Muscle of leg (tissue), 3 donors: ENCODE measurements at regions not wholly inside any gene's neighbourhood (a gene's known extent, or its start where the extent isn't known, plus 50 kb on each side); places are given as distances from the start of the nearest gene placed in this dataset.
"Not testable (repeated sequence)": the region's sequence is repeated elsewhere in the genome, so short reads cannot be mapped to it uniquely, and the experiment has no call there.

Source experiments
- DNase-seq: peaks from one replicate; pipeline ENCODE4 v3.0.0; 2013
- H3K27ac ChIP-seq: one replicate; pipeline ENCODE4 v1.5.1; 2013; ENCODE audit warnings: mild to moderate bottlenecking, low read length, control low read depth
- H3K27me3 ChIP-seq: one replicate; pipeline ENCODE4 v1.6.1; 2013; ENCODE audit warnings: low read length; ENCODE audit not compliant: control insufficient read depth, insufficient read depth
- H3K36me3 ChIP-seq: one replicate; pipeline ENCODE4 v1.6.1; 2013; ENCODE audit warnings: low read length; ENCODE audit not compliant: control insufficient read depth, insufficient read depth
- H3K4me1 ChIP-seq: one replicate; pipeline ENCODE4 v1.6.1; 2013; ENCODE audit warnings: low read length; ENCODE audit not compliant: control insufficient read depth, insufficient read depth
- H3K4me3 ChIP-seq: one replicate; pipeline ENCODE4 v1.5.1; 2013; ENCODE audit warnings: low read length, control low read depth
- H3K9me3 ChIP-seq: replicated peaks from 2 replicates; pipeline ENCODE4 v1.6.1; 2013; ENCODE audit warnings: low read depth, low read length; ENCODE audit not compliant: control insufficient read depth
- WGBS: methylation state at CpG from one replicate; pipeline ENCODE4 v1.1.5; 2013; ENCODE audit warnings: missing lambda C conversion rate; ENCODE audit not compliant: insufficient coverage; 5-methylcytosine and 5-hydroxymethylcytosine counted together

- DNase-seq, result no peak
- Histone ChIP-seq H3K9me3 (peaks cover 6% of the 10 kb centered on the region), H3K27ac (no peak overlapping the region), H3K4me1 (peaks cover 24% of the 10 kb centered on the region), H3K36me3 (no peaks in the 10 kb centered on the region), H3K4me3 (no peak overlapping the region), H3K27me3 (no peaks in the 10 kb centered on the region)
- WGBS, result no CpG with 5 or more reads among the region's 3 CpGs
Observed at GRCh38 chr5:67644221-67644920, 447.8 kb upstream of the CD180 start.

GRCh38 chr5:67643536-67643935 is 446.9 kb upstream of the CD180 start:
- Histone ChIP-seq H3K27ac (no peak overlapping the region), H3K36me3 (no peaks in the 10 kb centered on the region), H3K9me3 (peaks cover 6% of the 10 kb centered on the region), H3K27me3 (no peaks in the 10 kb centered on the region), H3K4me3 (no peak overlapping the region), H3K4me1 (peaks cover 24% of the 10 kb centered on the region)
- no CpG with 5 or more reads among the region's 2 CpGs for WGBS
- no peak for DNase-seq

- 33% methylated on average over 2 of the region's 2 CpGs for WGBS
- peak; percentile 59 for DNase-seq
- Histone ChIP-seq H3K27ac (peak overlapping the region; percentile 45), H3K4me1 (peaks cover 27% of the 10 kb centered on the region), H3K4me3 (no peak overlapping the region), H3K9me3 (peaks cover 6% of the 10 kb centered on the region), H3K36me3 (no peaks in the 10 kb centered on the region), H3K27me3 (no peaks in the 10 kb centered on the region)
Observed at GRCh38 chr5:67639976-67640375, 443.4 kb upstream of the CD180 start.

GRCh38 chr5:67639313-67639712 is 442.7 kb upstream of the CD180 start:
- Histone ChIP-seq H3K9me3 (peaks cover 1% of the 10 kb centered on the region), H3K27ac (peak overlapping the region; percentile 67), H3K27me3 (no peaks in the 10 kb centered on the region), H3K4me3 (no peak overlapping the region), H3K36me3 (no peaks in the 10 kb centered on the region), H3K4me1 (peaks cover 27% of the 10 kb centered on the region)
- peak; percentile 76 for DNase-seq
- no CpG with 5 or more reads among the region's 3 CpGs for WGBS

- 100% methylated on average over 1 of the region's 3 CpGs for WGBS
- Histone ChIP-seq H3K4me1 (peaks cover 25% of the 10 kb centered on the region), H3K9me3 (no peaks in the 10 kb centered on the region), H3K4me3 (no peak overlapping the region), H3K36me3 (no peaks in the 10 kb centered on the region), H3K27me3 (no peaks in the 10 kb centered on the region), H3K27ac (no peak overlapping the region)
- no peak for DNase-seq
Observed at GRCh38 chr5:67636850-67637524, 440.4 kb upstream of the CD180 start.

DNA sequence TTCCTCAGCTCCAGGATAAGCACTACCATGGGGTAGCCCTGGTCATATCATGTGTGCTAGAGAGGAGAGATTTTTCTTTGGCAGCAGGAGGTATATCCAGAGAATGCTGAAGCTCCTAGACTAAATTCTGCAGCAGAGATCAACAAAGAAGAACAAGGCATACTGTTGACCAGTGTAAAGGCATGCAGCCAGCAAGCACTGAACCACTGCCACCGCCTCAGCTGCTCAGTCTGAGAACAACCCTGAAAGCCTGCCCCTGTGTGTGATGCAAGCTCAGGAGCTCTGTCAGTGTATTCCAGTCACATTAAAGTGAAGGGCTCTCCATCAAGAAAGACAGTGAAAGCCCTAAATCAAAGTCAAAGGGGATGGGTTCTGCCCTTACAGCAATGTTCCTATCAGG is 439.5 kb upstream of the CD180 start:
- 73% methylated on average over 1 of the region's 1 CpG for WGBS
- Histone ChIP-seq H3K27me3 (no peaks in the 10 kb centered on the region), H3K4me1 (peaks cover 25% of the 10 kb centered on the region), H3K9me3 (no peaks in the 10 kb centered on the region), H3K36me3 (no peaks in the 10 kb centered on the region), H3K4me3 (no peak overlapping the region), H3K27ac (no peak overlapping the region)
- peak; percentile 54 for DNase-seq

GRCh38 chr5:67627079-67627478 is 430.5 kb upstream of the CD180 start:
- DNase-seq, H3K27me3 ChIP-seq, H3K4me1 ChIP-seq, H3K9me3 ChIP-seq, H3K36me3 ChIP-seq, H3K27ac ChIP-seq, H3K4me3 ChIP-seq: not testable (repeated sequence)

GRCh38 chr5:67623078-67623477 is 426.5 kb upstream of the CD180 start:
- no peak overlapping the region for H3K27ac ChIP-seq
- DNase-seq, result no peak
- no peaks in the 10 kb centered on the region for H3K27me3 ChIP-seq
- no CpG with 5 or more reads among the region's 1 CpG for WGBS
- H3K4me1 ChIP-seq, result no peaks in the 10 kb centered on the region
- H3K9me3 ChIP-seq, result no peaks in the 10 kb centered on the region
- H3K4me3 ChIP-seq, result no peak overlapping the region
- no peaks in the 10 kb centered on the region for H3K36me3 ChIP-seq

- no peak overlapping the region for H3K27ac ChIP-seq
- 83% methylated on average over 6 of the region's 11 CpGs for WGBS
Observed at GRCh38 chr5:67620424-67621397, 424.1 kb upstream of the CD180 start.

DNA sequence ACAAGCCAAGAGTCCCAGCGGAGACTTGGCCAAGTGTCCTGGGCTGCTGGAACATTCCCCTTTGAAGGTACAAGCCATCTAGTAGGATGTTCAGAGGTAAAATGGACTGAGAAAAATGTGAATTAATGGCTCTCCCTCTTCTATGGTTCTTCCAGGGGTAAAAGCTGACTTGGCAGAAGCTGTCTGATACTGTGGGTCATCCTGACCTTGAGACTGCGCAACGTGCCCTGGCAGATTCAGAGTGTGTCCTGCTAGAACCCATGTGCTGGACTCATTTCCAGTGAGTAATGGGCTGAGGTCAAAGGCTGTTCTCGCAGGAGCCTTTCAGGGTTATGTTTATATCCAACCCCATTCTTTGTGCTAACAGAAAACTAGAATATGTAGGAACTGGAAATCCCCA is 423.0 kb upstream of the CD180 start:
- DNase-seq, result no peak
- Histone ChIP-seq H3K36me3 (no peaks in the 10 kb centered on the region), H3K27ac (no peak overlapping the region), H3K4me3 (no peak overlapping the region), H3K9me3 (no peaks in the 10 kb centered on the region), H3K4me1 (no peaks in the 10 kb centered on the region), H3K27me3 (no peaks in the 10 kb centered on the region)
- 100% methylated on average over 3 of the region's 4 CpGs for WGBS

More at GRCh38 chr5:67620424-67621397, 424.1 kb upstream of the CD180 start:
- H3K4me3 ChIP-seq, result no peak overlapping the region
- H3K4me1 ChIP-seq, result no peaks in the 10 kb centered on the region
- DNase-seq, result no peak
- no peaks in the 10 kb centered on the region for H3K9me3 ChIP-seq
- H3K27me3 ChIP-seq, result no peaks in the 10 kb centered on the region
- no peaks in the 10 kb centered on the region for H3K36me3 ChIP-seq
